ENCODE measurements at regions not wholly inside any gene's neighbourhood (a gene's known extent, or its start where the extent isn't known, plus 50 kb on each side); places are given as distances from the start of the nearest gene placed in this dataset.

DNA sequence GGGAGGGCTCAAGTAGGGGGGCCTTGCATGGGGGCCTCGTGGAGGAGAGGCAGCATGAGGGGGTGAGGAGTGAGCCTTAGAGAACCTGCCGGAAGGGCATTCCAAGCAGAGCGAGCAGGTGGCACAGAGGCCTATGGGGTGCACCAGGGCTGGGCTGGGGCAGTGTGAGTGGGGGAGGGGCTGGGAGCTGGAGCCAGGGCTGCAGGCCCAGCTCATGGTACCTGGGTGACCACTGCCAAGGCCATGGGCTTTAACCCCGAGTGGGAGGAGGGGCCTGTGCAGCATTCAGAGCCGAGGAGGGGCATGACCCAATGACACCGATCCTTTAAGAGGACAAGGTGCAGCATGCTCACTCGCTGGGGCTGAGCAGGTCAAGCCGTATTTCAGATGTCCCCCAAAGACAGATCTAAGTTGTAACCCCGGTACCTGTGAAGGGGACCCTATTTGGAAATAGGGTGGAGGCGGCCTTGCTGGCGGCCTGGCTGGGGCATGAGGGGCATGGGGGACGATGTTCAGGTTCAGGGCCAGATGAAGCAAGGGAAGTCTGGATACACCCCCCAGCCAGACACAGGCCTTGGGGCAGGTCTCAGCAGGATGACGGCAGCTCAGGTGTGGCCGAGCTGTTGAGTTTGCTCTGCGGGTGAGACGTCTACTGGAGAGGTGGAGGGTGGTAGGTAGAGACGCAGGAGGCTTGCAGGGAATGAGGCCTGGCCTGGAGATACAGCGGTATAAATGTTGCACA lies 137.0 kb downstream of the CPZ start:
- in situ Hi-C loops (cut with HindIII; ENCODE audit: low pct_unique_long_range_greater_than_20kb, low sequenced_read_pairs) (no loop called here), intact Hi-C loops (cut with micrococcal nuclease; ENCODE audit: unreplicated experiment) (no loop called here)
- no peak overlapping the region for H3K27ac ChIP-seq (ENCODE audit: low read length)
- no peaks in the 10 kb centered on the region for H3K27me3 ChIP-seq (ENCODE audit: control insufficient read depth, insufficient read depth, low read length)
- TF ChIP-seq, protein P1, sequence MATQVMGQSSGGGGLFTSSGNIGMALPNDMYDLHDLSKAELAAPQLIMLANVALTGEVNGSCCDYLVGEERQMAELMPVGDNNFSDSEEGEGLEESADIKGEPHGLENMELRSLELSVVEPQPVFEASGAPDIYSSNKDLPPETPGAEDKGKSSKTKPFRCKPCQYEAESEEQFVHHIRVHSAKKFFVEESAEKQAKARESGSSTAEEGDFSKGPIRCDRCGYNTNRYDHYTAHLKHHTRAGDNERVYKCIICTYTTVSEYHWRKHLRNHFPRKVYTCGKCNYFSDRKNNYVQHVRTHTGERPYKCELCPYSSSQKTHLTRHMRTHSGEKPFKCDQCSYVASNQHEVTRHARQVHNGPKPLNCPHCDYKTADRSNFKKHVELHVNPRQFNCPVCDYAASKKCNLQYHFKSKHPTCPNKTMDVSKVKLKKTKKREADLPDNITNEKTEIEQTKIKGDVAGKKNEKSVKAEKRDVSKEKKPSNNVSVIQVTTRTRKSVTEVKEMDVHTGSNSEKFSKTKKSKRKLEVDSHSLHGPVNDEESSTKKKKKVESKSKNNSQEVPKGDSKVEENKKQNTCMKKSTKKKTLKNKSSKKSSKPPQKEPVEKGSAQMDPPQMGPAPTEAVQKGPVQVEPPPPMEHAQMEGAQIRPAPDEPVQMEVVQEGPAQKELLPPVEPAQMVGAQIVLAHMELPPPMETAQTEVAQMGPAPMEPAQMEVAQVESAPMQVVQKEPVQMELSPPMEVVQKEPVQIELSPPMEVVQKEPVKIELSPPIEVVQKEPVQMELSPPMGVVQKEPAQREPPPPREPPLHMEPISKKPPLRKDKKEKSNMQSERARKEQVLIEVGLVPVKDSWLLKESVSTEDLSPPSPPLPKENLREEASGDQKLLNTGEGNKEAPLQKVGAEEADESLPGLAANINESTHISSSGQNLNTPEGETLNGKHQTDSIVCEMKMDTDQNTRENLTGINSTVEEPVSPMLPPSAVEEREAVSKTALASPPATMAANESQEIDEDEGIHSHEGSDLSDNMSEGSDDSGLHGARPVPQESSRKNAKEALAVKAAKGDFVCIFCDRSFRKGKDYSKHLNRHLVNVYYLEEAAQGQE (IDR thresholded peaks at IDR 0.05; ENCODE audit: insufficient read depth in 1 of 2, low read depth in 2 of 2, low read length in 1 of 2): no peak
- TF ChIP-seq, protein P2, sequence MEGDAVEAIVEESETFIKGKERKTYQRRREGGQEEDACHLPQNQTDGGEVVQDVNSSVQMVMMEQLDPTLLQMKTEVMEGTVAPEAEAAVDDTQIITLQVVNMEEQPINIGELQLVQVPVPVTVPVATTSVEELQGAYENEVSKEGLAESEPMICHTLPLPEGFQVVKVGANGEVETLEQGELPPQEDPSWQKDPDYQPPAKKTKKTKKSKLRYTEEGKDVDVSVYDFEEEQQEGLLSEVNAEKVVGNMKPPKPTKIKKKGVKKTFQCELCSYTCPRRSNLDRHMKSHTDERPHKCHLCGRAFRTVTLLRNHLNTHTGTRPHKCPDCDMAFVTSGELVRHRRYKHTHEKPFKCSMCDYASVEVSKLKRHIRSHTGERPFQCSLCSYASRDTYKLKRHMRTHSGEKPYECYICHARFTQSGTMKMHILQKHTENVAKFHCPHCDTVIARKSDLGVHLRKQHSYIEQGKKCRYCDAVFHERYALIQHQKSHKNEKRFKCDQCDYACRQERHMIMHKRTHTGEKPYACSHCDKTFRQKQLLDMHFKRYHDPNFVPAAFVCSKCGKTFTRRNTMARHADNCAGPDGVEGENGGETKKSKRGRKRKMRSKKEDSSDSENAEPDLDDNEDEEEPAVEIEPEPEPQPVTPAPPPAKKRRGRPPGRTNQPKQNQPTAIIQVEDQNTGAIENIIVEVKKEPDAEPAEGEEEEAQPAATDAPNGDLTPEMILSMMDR (IDR thresholded peaks at IDR 0.05): no peak
- TF ChIP-seq TCF7L2 (IDR thresholded peaks at IDR 0.05; ENCODE audit: low read depth, low read length) (no peak), POLR2AphosphoS5 (IDR thresholded peaks at IDR 0.05; ENCODE audit: low read depth, low read length) (no peak), SIN3A (IDR thresholded peaks at IDR 0.05; ENCODE audit: borderline replicate concordance, insufficient read depth, low read depth, low read length) (no peak)
- no TSS peak for BruUV-seq (replicated peaks)
- H3K9me3 ChIP-seq (ENCODE audit: control insufficient read depth, insufficient read depth, low read depth, low read length): no peaks in the 10 kb centered on the region
- H3K4me1 ChIP-seq (ENCODE audit: control insufficient read depth, insufficient read depth, low read length): no peaks in the 10 kb centered on the region
- no peak for ATAC-seq
- POLR2A ChIA-PET: no interaction called here
- no peak overlapping the region for H3K4me3 ChIP-seq (ENCODE audit: low read depth in 2 of 2, low read length in 2 of 2)
- CTCF ChIA-PET: no interaction called here
- DNase-seq (ENCODE audit: low read depth, low spot score): no peak
- no peaks in the 10 kb centered on the region for H3K36me3 ChIP-seq (ENCODE audit: control insufficient read depth, insufficient read depth, low read length)

DNA sequence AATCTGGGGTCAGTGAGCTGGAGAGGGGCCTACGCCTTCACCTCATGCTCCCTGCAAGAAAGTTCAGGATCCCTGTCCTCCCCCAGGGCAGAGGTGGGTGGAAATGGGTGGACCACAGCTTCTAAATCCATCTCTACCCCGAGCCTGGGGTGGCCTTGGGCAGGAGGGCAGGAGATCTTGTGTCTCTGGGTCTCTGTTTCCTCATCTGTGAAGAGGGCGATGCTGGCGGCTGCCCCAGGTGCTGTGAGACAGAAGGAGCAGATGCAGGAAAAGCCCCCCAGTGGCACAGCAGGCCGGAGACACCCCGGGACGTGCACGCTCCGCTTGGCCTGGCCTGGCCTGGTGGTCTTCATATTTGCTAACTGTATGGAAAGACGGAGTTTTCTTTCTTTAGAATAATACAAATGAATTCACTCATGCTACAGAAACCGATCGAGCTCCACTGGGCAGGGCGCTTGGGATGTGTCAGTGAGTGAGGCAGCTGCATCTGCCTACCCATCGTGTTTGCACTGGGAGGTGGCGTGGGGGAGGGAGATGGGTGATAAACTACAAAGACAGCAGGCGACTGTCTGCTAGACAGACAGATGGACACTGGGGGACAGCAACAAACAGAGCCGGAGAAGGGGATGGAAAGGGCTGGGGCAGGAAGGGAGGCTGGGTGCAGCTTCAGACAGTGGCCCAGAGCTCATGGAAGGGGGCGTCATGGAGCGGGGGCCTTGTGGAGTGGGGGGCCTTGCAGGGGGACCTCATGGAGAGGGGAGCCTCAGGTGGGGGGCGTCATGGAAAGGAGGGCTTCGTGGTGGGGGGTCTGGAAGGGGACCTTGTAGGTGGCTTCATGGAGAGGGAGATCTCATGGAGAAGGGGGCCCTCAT lies 136.2 kb downstream of the CPZ start:
- in situ Hi-C loops (cut with HindIII; ENCODE audit: low pct_unique_long_range_greater_than_20kb, low sequenced_read_pairs): no loop called here
- Histone ChIP-seq H3K4me3 (ENCODE audit: low read depth in 2 of 2, low read length in 2 of 2) (no peak overlapping the region), H3K27me3 (ENCODE audit: control insufficient read depth, insufficient read depth, low read length) (no peaks in the 10 kb centered on the region), H3K9me3 (ENCODE audit: control insufficient read depth, insufficient read depth, low read depth, low read length) (no peaks in the 10 kb centered on the region), H3K27ac (ENCODE audit: low read length) (no peak overlapping the region), H3K4me1 (ENCODE audit: control insufficient read depth, insufficient read depth, low read length) (no peaks in the 10 kb centered on the region), H3K36me3 (ENCODE audit: control insufficient read depth, insufficient read depth, low read length) (no peaks in the 10 kb centered on the region)
- CTCF ChIA-PET: no interaction called here
- POLR2A ChIA-PET: no interaction called here
- BruUV-seq (replicated peaks): no TSS peak
- no peak for DNase-seq (ENCODE audit: low read depth, low spot score)
- intact Hi-C loops (cut with micrococcal nuclease; ENCODE audit: unreplicated experiment): no loop called here
- ATAC-seq: no peak
- TF ChIP-seq, protein P1 (IDR thresholded peaks at IDR 0.05; ENCODE audit: insufficient read depth in 1 of 2, low read depth in 2 of 2, low read length in 1 of 2): no peak
- TF ChIP-seq SIN3A (IDR thresholded peaks at IDR 0.05; ENCODE audit: borderline replicate concordance, insufficient read depth, low read depth, low read length) (no peak), TCF7L2 (IDR thresholded peaks at IDR 0.05; ENCODE audit: low read depth, low read length) (no peak), POLR2AphosphoS5 (IDR thresholded peaks at IDR 0.05; ENCODE audit: low read depth, low read length) (no peak)
- TF ChIP-seq, protein P2 (IDR thresholded peaks at IDR 0.05): no peak
